DOHH2 (cell line): ENCODE measurements at regions not wholly inside any gene's neighbourhood (a gene's known extent, or its start where the extent isn't known, plus 50 kb on each side); places are given as distances from the start of the nearest gene placed in this dataset.
"Not testable (repeated sequence)": the region's sequence is repeated elsewhere in the genome, so short reads cannot be mapped to it uniquely, and the experiment has no call there.

Source experiments
- H3F3A ChIP-seq: fragments of 200-600 bp; sonication (generic), shearing (Covaris generic); 2 replicates; pipeline ENCODE4 v1.6.0; 2016; ENCODE audit warnings: antibody characterized with exemption, mild to moderate bottlenecking; ENCODE audit not compliant: control insufficient read depth, insufficient read depth
- H3K27ac ChIP-seq: fragments of 200-600 bp; sonication (generic); 2 replicates; pipeline ENCODE4 v1.5.1; 2014; ENCODE audit warnings: low read depth, mild to moderate bottlenecking, low read length, moderate library complexity
- H3K27me3 ChIP-seq: fragments of 200-600 bp; sonication (generic); 2 replicates; pipeline ENCODE4 v1.6.1; 2014; ENCODE audit warnings: mild to moderate bottlenecking, low read length, mixed read lengths; ENCODE audit not compliant: control insufficient read depth
- H3K36me3 ChIP-seq: fragments of 200-600 bp; sonication (generic); 2 replicates; pipeline ENCODE4 v1.6.1; 2014; ENCODE audit warnings: mild to moderate bottlenecking, low read length, moderate library complexity, mixed read lengths; ENCODE audit not compliant: control insufficient read depth
- H3K4me1 ChIP-seq: fragments of 200-600 bp; sonication (generic); 2 replicates; pipeline ENCODE4 v1.6.1; 2014; ENCODE audit warnings: mild to moderate bottlenecking, low read length, mixed read lengths; ENCODE audit not compliant: control insufficient read depth
- H3K4me2 ChIP-seq: fragments of 200-600 bp; sonication (generic); 2 replicates; pipeline ENCODE4 v1.6.0; 2014; ENCODE audit warnings: mild to moderate bottlenecking, low read length, moderate library complexity
- H3K4me3 ChIP-seq: fragments of 200-600 bp; sonication (generic); 2 replicates; pipeline ENCODE4 v1.5.1; 2014; ENCODE audit warnings: mild to moderate bottlenecking, low read length, mixed read lengths
- H3K79me2 ChIP-seq: fragments of 200-600 bp; sonication (generic); 2 replicates; pipeline ENCODE4 v1.6.1; 2014; ENCODE audit warnings: mild to moderate bottlenecking, low read length, mixed read lengths; ENCODE audit not compliant: control insufficient read depth
- H3K9me2 ChIP-seq: fragments of 200-600 bp; sonication (generic); replicated peaks from 2 replicates; pipeline ENCODE4 v1.6.1; 2014; ENCODE audit warnings: mild to moderate bottlenecking, low read length, mixed read lengths; ENCODE audit not compliant: control insufficient read depth
- H3K9me3 ChIP-seq: fragments of 200-600 bp; sonication (generic); 2 replicates; pipeline ENCODE4 v1.6.1; 2014; ENCODE audit warnings: antibody characterized with exemption, low read length, mixed read lengths; ENCODE audit not compliant: control insufficient read depth, insufficient read depth
- H4K20me1 ChIP-seq: fragments of 200-600 bp; sonication (generic); 2 replicates; pipeline ENCODE4 v1.6.0; 2014; ENCODE audit warnings: low read depth, mild to moderate bottlenecking, antibody characterized with exemption, low read length, moderate library complexity; ENCODE audit not compliant: control insufficient read depth, insufficient read depth

DNA sequence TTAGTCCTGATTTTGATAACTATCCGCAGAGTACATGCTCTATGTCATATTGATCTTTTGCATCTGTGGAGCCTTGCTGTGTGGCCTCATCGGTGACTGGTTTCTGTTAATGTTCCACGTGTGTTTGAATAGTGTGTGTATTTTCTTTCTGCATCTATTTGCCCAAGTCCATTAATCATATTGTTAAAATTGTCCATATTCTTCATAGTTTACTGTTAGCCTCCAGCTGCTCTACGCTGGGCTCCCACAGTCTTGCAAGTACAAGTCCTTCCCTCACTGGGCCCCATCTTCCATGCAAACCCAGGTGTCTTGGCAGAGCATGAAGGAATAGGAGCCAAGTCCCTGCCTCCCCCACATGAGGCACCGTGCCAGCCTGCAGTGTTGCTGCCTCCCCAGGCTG lies 145.4 kb upstream of the NBPF12 start:
- not testable (repeated sequence) for H3K4me3 ChIP-seq, H3F3A ChIP-seq, H3K27ac ChIP-seq, H3K4me1 ChIP-seq, H3K27me3 ChIP-seq, H3K79me2 ChIP-seq, H3K9me2 ChIP-seq, H3K4me2 ChIP-seq, H3K9me3 ChIP-seq, H4K20me1 ChIP-seq, H3K36me3 ChIP-seq

DNA sequence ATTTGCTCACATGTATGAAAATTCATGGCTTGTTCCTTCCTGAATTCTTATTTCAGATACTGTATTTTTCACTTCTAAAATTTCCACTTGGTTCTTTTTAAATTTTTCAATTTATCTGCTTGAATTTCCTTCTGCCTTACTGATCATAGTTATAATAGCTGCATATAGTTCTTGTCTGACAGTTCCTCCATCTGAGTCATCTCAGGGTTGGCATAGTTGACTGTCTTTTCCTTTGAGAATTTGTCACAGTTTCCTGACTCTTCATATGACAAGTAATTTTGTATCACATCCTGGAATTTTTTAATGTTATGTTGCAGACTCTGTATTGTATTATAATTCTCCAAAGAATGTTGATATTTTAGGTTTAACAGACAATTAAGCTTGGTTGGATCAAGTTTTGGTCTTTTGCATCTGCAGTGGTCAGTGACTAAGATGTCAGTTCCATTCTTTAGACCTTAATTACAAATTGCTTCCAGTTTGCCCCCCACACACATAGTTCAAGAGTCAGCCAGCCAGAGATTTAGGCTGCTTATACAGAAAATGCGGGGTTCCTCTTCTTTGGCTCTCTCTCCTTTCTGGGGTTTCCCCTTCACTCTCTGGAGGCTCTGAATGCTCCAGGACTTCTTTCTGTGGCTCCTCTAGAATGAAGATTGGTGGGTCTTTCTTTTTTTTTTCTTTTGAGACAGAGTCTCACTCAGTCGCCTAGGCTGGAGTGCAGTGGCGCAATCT lies 153.7 kb upstream of the NBPF12 start:
- H3K36me3 ChIP-seq, H3K4me2 ChIP-seq, H3K4me1 ChIP-seq, H3K9me3 ChIP-seq, H3K79me2 ChIP-seq, H4K20me1 ChIP-seq, H3F3A ChIP-seq, H3K4me3 ChIP-seq, H3K27me3 ChIP-seq, H3K9me2 ChIP-seq, H3K27ac ChIP-seq: not testable (repeated sequence)

DNA sequence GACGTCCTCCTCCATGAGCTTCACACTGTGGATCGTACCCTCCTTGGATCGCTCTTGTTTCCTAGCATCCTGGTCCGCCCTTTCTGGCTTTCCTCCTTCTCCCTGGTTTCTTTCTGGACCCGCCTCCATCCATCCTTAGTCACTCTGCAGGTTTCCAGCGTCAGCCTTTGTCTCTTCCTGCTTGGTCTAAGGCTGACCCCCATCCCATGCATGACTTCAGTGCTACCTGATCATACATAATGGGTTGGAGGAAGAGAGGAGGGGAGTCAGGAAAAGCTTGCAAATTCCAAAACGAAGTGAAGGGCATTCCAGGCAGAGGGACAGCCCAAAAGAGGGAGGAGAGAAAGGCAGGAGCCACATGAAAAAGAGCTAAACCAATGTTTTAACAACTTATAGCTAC lies 156.9 kb upstream of the NBPF12 start:
- not testable (repeated sequence) for H3F3A ChIP-seq, H3K4me3 ChIP-seq, H3K79me2 ChIP-seq, H3K4me1 ChIP-seq, H4K20me1 ChIP-seq, H3K27ac ChIP-seq, H3K9me3 ChIP-seq, H3K9me2 ChIP-seq, H3K27me3 ChIP-seq, H3K4me2 ChIP-seq, H3K36me3 ChIP-seq

DNA sequence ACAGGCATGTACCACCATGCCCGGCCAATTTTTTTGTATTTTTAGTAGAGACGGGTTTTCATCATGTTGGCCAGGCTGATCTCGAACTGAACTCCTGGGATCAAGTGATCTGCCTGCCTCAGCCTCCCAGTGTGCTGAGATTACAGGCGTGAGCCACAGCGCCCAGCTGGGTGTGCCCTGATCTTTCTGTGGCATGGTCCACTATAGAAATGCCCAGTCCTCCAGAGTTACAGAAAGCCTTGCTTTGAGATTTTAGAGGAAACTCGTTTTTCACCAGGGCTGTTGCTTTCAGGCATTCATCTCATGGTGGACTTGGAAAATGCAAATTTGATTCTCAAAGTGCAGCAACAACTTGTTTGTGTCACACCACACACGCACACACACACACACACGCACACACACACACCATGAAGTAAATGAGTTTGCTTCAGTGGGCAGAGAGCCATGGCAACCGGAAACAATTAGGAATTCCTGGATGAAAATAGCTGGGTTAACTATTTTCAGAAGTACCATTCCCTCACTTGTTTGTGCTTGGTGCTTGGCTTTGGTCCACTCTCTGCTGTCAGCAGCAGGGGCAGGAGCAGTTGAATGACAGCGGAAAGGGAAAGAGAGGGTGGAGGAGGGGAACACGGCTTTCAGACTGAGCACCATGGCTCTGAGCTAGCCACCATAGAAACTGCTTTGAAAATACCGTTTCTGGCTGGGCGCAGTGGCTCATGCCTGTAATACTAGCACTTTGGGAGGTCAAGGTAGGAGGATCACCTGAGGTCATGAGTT lies 160.1 kb upstream of the NBPF12 start:
- not testable (repeated sequence) for H3K36me3 ChIP-seq, H3K79me2 ChIP-seq, H3K4me3 ChIP-seq, H3F3A ChIP-seq, H3K27me3 ChIP-seq, H3K9me2 ChIP-seq, H4K20me1 ChIP-seq, H3K4me2 ChIP-seq, H3K9me3 ChIP-seq, H3K4me1 ChIP-seq, H3K27ac ChIP-seq

DNA sequence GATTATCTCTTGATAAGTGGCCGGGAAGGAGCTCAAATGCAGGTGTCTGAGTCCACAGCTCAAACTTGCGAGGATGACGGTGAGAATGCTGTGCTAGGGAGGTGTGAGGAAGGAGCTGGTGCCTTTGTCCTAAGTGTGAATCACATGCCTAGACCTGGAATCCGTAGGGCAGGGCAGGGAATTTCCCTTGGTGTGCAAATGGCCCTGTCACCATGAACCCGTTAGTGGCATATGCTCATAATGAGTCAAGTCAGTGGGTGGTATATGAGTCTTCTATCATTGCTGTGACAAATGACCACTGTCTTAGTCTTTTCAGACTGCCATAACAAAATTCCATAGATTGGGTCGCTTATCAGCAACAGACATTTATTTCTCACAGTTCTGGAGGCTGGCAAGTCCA lies 163.1 kb upstream of the NBPF12 start:
- not testable (repeated sequence) for H3K9me3 ChIP-seq, H3K4me1 ChIP-seq, H3K79me2 ChIP-seq, H4K20me1 ChIP-seq, H3K36me3 ChIP-seq, H3K4me3 ChIP-seq, H3K4me2 ChIP-seq, H3K9me2 ChIP-seq, H3K27me3 ChIP-seq, H3F3A ChIP-seq, H3K27ac ChIP-seq

DNA sequence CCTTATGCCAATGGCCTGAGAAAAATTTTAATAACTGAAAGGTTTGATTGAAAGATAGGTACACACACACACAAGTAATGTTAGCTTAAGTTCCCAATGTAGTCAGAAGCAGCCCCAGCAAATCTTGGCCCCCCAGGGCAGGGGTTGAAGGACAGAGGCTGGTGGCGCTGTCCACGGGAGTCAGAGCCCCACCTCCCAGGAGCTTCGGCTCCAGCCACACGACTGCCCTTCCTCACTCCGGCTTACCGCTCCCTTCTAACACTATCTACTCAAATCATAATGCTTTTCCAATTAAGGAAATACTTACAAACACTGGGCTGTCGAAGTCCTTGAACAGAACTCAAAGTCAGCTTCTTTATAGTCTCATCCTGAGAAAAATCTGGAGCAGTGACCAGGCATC lies 163.9 kb upstream of the NBPF12 start:
- not testable (repeated sequence) for H3K36me3 ChIP-seq, H3K27ac ChIP-seq, H3K4me1 ChIP-seq, H3K27me3 ChIP-seq, H3K9me3 ChIP-seq, H4K20me1 ChIP-seq, H3F3A ChIP-seq, H3K79me2 ChIP-seq, H3K9me2 ChIP-seq, H3K4me3 ChIP-seq, H3K4me2 ChIP-seq

DNA sequence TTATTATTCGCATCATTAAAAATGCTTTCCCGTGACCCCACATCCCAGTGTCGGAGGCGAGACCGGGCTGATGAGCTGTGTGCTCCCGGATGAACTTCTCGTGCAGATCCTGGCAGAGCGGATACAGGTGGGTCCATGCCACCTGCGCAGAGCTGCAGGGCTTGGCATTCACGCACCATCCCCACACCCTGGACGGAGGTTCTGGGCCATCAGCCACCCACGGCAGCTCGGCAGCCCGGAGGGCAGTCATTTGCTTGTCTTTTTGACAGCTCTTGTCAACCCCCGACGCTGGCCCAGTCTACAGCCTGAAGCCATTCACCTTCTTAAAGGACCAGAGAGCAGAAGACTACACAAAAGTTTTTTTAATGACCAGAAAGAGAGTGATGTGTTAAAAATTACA lies 166.7 kb upstream of the NBPF12 start:
- H3K27ac ChIP-seq, H3K4me1 ChIP-seq, H3K9me2 ChIP-seq, H3F3A ChIP-seq, H3K4me2 ChIP-seq, H3K79me2 ChIP-seq, H3K9me3 ChIP-seq, H3K27me3 ChIP-seq, H3K4me3 ChIP-seq, H3K36me3 ChIP-seq, H4K20me1 ChIP-seq: not testable (repeated sequence)

DNA sequence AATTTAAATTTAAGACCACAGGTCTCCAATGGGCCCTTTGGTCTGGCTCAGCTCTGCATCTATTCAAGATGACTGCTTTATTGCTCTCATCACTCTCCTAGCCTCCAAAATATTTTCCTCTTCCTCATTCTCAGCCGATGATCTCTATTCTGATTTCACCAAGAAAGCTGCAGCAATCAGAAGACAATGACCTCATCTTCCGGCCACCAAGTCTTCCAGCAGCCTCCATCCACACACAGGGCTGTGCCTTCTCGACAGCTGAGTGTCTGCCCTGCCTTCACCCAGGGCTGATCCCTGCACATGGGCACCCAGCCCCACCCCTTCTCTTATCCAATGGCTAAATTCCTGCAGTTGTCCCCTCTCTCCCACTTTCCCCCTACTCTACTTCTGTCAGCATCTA lies 167.1 kb upstream of the NBPF12 start:
- not testable (repeated sequence) for H3K36me3 ChIP-seq, H3K27ac ChIP-seq, H3K4me3 ChIP-seq, H3F3A ChIP-seq, H3K4me2 ChIP-seq, H4K20me1 ChIP-seq, H3K9me2 ChIP-seq, H3K4me1 ChIP-seq, H3K9me3 ChIP-seq, H3K79me2 ChIP-seq, H3K27me3 ChIP-seq
